Activated B cell treated with CpG ODN at 0.5 μM for 24 hours (primary cell): ENCODE measurements at regions not wholly inside any gene's neighbourhood (a gene's known extent, or its start where the extent isn't known, plus 50 kb on each side); places are given as distances from the start of the nearest gene placed in this dataset.
"Not testable (repeated sequence)": the region's sequence is repeated elsewhere in the genome, so short reads cannot be mapped to it uniquely, and the experiment has no call there.

Source experiments
- ATAC-seq: fragments of 200-7000 bp; cut with Tn5 transposase; one replicate; pipeline ENCODE4 v1.10.0; 2021; ENCODE audit warnings: low read depth, mild to moderate bottlenecking, moderate library complexity
- CTCF ChIA-PET: fragments of 350-600 bp; sonication (Branson Sonifier 250); formaldehyde crosslinking; loops from one replicate; lab custom pipeline; 2021; ENCODE audit warnings: antibody characterized with exemption; lab: Charles Lee
- POLR2A ChIA-PET: fragments of 350-600 bp; sonication (Branson Sonifier 250); formaldehyde crosslinking; loops from one replicate; lab custom pipeline; 2021; ENCODE audit warnings: antibody characterized with exemption; lab: Charles Lee
- DNase-seq: peaks from one replicate; pipeline ENCODE4 v3.0.0; 2022
- H3K27ac Mint-ChIP-seq: one replicate; pipeline ENCODE4 v1.8.0; 2020; ENCODE audit warnings: mixed read lengths
- H3K27me3 Mint-ChIP-seq: one replicate; pipeline ENCODE4 v1.8.0; 2021; ENCODE audit warnings: mixed read lengths
- H3K36me3 Mint-ChIP-seq: one replicate; pipeline ENCODE4 v1.8.0; 2021; ENCODE audit warnings: low read depth, mixed read lengths
- H3K4me1 Mint-ChIP-seq: one replicate; pipeline ENCODE4 v1.8.0; 2021; ENCODE audit warnings: mixed read lengths
- H3K4me3 Mint-ChIP-seq: one replicate; pipeline ENCODE4 v1.8.0; 2020; ENCODE audit warnings: mild to moderate bottlenecking, mixed read lengths
- H3K9me3 Mint-ChIP-seq: one replicate; pipeline ENCODE4 v1.8.0; 2020; ENCODE audit warnings: mixed read lengths
- intact Hi-C: fragments of 100-400 bp; cut with micrococcal nuclease; formaldehyde crosslinking; loops from one replicate; pipeline ENCODE4 v1.15.1; 2024

DNA sequence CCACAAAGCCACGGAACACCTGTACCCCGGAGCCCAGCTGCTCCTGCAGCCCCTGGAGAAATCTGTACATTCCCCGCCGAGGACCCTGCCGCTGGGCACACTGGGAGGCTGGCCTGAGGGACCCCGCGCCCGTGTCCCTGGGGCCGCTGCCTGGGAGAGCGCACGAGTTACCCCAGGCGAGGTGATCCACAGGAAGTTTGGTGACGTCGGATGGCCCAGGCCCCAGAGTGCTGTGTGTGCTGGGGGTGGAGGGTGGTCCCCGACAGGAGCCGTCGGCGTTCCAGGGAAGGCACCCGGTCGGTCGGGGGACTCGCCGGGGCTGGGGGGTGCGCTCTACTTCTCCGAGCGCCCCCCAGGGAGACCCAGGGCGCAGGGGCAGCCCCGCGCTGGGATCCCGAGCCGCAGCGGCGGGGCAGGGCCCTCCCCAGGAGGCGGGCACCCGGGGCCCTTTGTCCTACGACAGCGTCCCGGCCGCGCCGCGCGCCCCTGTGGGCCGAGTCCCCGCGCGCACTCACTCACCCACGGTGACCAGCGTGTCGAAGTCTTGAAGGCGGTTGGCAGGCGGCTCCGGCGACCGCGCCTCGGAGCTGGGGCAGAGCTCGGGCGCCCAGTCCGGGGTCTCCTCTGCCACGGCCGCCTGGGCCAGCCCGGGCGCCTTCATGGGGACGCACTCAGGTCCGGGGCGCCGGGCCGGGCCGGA lies 129.5 kb upstream of the PRKX start:
- CTCF ChIA-PET, DNase-seq, POLR2A ChIA-PET, H3K27me3 Mint-ChIP-seq, H3K9me3 Mint-ChIP-seq, intact Hi-C loops, H3K27ac Mint-ChIP-seq, H3K36me3 Mint-ChIP-seq, H3K4me1 Mint-ChIP-seq: not testable (repeated sequence)
- peak; percentile 39 for ATAC-seq
- peak overlapping the region; percentile 50 for H3K4me3 Mint-ChIP-seq

DNA sequence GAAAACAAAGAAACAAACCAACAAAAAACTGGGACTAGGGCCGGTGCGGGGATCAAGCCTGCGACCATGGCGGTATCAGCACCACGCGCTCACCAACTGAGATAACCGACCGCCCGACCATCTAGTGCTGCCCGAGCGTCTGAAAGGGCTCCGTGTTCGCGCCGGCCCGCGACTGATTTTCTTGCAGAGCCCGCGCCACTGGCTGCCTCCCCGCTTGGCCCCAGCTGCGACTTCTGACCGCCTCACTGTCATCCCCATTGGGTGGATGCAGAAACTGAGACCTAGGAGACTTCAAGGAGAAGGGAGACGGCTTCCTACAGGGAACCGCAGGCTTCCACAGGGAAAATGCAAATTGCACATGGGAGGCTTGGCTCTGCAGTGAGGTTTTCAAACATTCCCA lies 125.3 kb upstream of the PRKX start:
- CTCF ChIA-PET, result not testable (repeated sequence)

DNA sequence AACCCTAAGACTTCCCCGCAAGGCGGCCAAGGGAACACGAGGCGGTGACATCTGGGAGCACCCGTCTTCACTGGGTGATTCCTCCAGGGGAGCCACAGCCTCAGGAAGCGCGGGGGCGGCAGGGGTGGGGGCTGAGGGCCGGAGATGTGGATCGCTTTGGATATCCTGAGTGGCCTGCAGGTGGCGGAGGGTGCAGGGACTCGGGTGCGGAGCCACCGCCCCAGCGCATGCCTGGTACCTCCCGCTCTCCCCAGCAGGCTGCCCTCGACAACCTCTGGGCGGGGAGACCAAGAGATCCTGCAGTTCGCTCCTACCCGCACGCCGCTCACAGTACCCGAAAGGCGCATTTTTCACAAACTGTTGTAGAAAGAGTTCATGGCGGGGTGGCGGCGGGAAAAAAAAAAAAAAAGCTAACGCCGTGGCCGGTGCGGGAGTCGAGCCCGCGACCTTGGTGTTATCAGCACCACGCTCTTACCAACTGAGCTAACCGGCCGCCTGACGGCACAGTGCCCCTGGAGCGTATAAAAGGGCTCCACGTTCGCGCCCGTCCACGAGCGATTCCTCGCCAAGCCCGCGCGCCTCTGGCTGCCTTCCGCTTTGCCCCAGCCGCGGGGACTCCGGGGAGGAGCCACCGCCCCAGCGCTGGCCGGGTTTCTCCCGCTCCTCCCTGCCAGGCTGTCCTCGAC lies 124.7 kb upstream of the PRKX start:
- ATAC-seq, intact Hi-C loops, H3K27ac Mint-ChIP-seq, POLR2A ChIA-PET, H3K36me3 Mint-ChIP-seq, DNase-seq, H3K27me3 Mint-ChIP-seq, CTCF ChIA-PET, H3K4me3 Mint-ChIP-seq, H3K9me3 Mint-ChIP-seq, H3K4me1 Mint-ChIP-seq: not testable (repeated sequence)

More for the DNA sequence above, 125.3 kb upstream of the PRKX start:
- intact Hi-C loops, POLR2A ChIA-PET, H3K9me3 Mint-ChIP-seq, H3K27ac Mint-ChIP-seq, ATAC-seq, H3K36me3 Mint-ChIP-seq, H3K27me3 Mint-ChIP-seq, DNase-seq, H3K4me3 Mint-ChIP-seq, H3K4me1 Mint-ChIP-seq: not testable (repeated sequence)

DNA sequence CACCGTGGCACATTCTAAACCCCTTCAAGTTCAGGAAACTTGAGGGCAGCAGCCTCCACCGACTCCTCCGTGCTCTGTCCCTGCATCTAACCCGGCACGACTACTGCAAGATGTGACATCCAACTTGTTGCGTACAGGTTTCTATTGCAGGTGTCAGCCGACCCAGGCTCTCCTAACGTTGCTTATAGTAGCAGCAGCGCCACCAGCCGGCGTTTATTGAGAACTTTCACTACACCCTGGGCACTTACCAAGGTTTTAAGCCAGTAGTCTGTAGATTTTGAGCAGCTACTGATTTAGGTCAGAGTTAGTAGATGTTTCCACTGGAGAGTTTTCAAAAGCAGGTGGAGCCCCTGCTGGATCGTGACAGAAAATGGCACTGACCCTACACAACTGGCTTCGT lies 123.8 kb upstream of the PRKX start:
- intact Hi-C loops, POLR2A ChIA-PET, H3K27me3 Mint-ChIP-seq, CTCF ChIA-PET, H3K4me3 Mint-ChIP-seq, H3K36me3 Mint-ChIP-seq, H3K27ac Mint-ChIP-seq, DNase-seq, H3K4me1 Mint-ChIP-seq, H3K9me3 Mint-ChIP-seq, ATAC-seq: not testable (repeated sequence)

DNA sequence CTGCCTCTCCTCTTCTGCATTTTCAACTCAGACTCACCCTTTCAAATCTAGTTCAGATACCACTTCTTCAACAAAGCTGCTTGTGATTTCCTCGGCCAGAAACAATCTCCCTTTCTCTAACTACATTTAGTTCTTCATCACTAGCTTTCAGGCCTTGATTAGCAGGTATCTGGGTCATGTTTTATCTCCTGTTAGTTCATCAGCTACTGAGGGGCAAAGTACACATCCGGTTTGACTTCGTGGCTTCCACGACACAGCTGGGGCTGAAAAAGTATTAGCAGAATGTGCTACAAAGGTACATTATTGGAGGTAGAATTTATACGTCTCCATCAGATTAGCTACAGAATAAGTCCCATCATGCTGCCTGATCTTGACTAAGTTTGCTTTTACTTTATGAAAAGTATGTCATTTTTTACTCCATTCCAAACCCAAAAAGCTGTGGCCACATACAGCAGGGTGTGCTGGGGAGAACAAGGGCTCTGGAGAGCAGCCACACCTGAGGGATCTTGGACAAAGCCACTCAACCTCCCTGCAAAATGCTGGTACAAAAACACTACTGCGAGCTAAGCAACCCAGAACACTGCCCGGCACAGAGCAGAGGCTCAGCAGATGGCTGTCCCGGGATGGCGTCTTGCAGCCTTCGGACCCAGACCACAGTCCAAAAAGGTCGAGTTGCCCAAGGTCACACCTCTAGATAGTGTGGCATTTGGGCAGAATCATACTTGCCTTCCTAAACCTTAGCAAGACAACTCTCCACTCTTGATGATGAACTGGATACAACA lies 120.5 kb upstream of the PRKX start:
- H3K36me3 Mint-ChIP-seq, DNase-seq, H3K27me3 Mint-ChIP-seq, ATAC-seq, H3K9me3 Mint-ChIP-seq, H3K27ac Mint-ChIP-seq, H3K4me1 Mint-ChIP-seq, POLR2A ChIA-PET, intact Hi-C loops, CTCF ChIA-PET, H3K4me3 Mint-ChIP-seq: not testable (repeated sequence)

DNA sequence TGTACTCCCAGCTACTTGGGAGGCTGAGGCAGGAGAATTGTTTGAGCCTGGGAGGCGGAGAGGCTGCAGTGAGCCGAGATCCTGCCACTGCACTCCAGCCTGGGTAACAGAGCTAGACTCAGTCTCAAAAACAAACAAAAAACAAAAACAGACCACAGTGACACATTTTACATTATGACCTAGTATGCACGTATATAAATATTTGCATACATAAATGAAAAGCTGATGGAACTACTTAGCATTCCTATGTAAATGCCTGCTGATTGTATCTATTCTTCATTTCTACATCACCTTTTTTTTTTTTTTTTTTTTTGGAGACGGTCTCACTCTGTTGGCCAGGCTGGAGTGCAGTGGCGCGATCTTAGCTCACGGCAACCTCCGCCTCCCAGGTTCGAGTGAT lies 116.6 kb upstream of the PRKX start:
- H3K4me3 Mint-ChIP-seq, H3K27me3 Mint-ChIP-seq, H3K4me1 Mint-ChIP-seq, CTCF ChIA-PET, POLR2A ChIA-PET, H3K36me3 Mint-ChIP-seq, H3K27ac Mint-ChIP-seq, ATAC-seq, H3K9me3 Mint-ChIP-seq, DNase-seq, intact Hi-C loops: not testable (repeated sequence)

DNA sequence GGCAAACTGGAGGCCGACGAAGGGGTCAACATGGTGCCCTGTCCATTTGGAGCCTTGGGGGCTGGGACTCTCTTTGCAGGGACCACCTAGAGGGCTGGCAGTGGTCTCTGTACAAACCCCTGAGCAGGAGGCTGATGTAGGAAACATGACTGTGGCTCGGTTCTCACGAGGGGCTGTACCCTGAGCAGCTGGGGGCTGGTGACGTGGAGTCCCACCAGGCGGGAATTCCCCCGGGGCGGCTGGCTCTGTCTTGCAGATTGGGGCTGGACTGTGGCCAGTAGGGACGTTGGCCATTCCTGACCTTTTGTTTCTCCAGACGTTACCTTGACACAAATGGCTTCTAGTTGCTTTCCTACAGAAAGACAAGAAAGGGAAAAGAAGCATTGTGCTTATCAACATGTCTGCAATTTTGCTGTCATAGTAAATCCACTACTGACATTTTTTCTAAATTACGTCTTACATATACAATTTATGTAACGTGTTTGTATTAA lies 115.6 kb upstream of the PRKX start:
- ATAC-seq, CTCF ChIA-PET, H3K27me3 Mint-ChIP-seq, intact Hi-C loops, H3K36me3 Mint-ChIP-seq, H3K9me3 Mint-ChIP-seq, H3K4me3 Mint-ChIP-seq, POLR2A ChIA-PET, H3K4me1 Mint-ChIP-seq, H3K27ac Mint-ChIP-seq, DNase-seq: not testable (repeated sequence)

DNA sequence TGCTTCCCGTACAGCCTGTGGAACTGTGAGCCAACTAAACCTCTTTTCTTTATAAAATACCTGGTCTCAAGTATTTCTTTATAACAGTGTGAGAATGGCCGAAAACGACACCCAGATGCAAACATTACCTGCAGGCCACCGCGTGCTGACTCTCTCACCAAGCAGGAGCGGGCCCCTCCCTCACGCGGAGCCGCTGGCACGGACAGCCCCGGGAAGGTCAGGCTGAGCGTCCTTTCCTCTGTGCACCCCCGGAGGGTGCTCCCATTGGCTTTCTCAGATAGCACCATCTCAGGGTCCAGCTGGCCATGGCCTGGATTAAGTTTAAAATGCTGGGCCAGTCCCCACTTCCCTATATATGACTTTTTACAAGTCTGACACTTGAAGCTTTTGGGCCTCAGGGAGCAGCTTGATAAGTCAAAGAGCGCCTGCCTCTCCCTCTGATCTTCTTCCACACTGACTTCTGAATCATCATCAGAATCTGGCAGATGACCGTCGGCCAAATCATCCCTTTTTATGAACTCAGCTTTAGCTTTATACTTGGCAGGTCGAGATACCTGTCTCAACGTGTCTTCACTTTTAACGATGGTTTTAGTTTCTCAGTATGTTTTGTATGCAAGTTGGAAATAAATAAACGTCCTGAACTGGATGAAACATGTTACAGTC lies 115.1 kb upstream of the PRKX start:
- DNase-seq, intact Hi-C loops, CTCF ChIA-PET, H3K36me3 Mint-ChIP-seq, POLR2A ChIA-PET, ATAC-seq, H3K9me3 Mint-ChIP-seq, H3K27ac Mint-ChIP-seq, H3K27me3 Mint-ChIP-seq, H3K4me3 Mint-ChIP-seq, H3K4me1 Mint-ChIP-seq: not testable (repeated sequence)

DNA sequence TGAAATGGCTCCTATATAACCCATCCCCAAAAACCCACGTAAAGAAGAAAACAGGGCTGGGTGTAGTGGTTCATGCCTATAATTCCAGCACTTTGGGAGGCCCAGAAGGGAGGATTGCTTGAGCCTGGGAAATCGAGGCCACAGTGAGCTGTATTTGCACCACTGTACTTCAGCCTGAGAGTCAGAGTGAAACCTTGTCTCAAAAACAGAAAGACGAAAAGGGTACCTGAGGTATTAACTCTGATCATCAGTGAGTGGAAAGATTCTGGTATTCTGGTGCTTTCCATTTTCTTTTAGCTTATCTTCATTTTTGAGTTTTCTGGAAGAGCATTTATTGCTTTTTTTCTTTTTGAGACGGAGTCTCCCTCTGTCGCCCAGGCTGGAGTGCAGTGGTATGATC lies 110.6 kb upstream of the PRKX start:
- H3K27ac Mint-ChIP-seq, H3K27me3 Mint-ChIP-seq, CTCF ChIA-PET, DNase-seq, intact Hi-C loops, H3K4me3 Mint-ChIP-seq, POLR2A ChIA-PET, H3K4me1 Mint-ChIP-seq, ATAC-seq, H3K9me3 Mint-ChIP-seq: not testable (repeated sequence)
- H3K36me3 Mint-ChIP-seq, result peaks cover 24% of the 10 kb centered on the region
